GM12873 (cell line): ENCODE measurements at regions not wholly inside any gene's neighbourhood (a gene's known extent, or its start where the extent isn't known, plus 50 kb on each side); places are given as distances from the start of the nearest gene placed in this dataset.

Source experiments
- TF ChIP-seq, protein P1 (sequence below): IDR thresholded peaks from 2 replicates; pipeline ENCODE4 v1.5.1; 2012; ENCODE audit warnings: low read depth, mild to moderate bottlenecking, moderate library complexity, low read length, control low read depth; ENCODE audit not compliant: insufficient read depth; ENCODE audit errors: missing control alignments

- TF ChIP-seq, protein P1, sequence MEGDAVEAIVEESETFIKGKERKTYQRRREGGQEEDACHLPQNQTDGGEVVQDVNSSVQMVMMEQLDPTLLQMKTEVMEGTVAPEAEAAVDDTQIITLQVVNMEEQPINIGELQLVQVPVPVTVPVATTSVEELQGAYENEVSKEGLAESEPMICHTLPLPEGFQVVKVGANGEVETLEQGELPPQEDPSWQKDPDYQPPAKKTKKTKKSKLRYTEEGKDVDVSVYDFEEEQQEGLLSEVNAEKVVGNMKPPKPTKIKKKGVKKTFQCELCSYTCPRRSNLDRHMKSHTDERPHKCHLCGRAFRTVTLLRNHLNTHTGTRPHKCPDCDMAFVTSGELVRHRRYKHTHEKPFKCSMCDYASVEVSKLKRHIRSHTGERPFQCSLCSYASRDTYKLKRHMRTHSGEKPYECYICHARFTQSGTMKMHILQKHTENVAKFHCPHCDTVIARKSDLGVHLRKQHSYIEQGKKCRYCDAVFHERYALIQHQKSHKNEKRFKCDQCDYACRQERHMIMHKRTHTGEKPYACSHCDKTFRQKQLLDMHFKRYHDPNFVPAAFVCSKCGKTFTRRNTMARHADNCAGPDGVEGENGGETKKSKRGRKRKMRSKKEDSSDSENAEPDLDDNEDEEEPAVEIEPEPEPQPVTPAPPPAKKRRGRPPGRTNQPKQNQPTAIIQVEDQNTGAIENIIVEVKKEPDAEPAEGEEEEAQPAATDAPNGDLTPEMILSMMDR: no peak
These were observed 170.9 kb downstream of the IRF8 start for GRCh38 chr16:86069736-86070298.

GRCh38 chr16:86070484-86070883, 171.5 kb downstream of the IRF8 start:
- TF ChIP-seq, protein P1: no peak

DNA sequence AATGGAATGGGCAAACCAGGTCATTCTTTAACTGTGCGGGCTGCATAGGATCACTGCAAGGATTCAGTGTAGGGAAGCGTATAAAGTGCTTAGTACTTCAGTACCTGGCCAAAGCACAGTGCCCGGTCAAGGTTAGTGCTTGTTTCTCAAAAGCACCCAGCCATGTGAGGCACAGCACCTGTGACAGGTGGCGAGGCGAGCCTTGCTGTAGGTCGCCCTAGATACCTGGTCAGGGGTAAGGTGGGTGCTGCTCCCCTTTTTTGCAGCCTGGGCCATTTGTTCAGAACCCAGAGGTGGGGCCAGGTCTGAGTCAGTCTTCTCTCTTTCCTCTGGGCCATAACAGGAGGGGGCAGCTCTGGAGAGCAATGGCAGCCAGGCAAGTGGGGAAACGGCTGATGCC, 172.0 kb downstream of the IRF8 start:
- TF ChIP-seq, protein P1: no peak

DNA sequence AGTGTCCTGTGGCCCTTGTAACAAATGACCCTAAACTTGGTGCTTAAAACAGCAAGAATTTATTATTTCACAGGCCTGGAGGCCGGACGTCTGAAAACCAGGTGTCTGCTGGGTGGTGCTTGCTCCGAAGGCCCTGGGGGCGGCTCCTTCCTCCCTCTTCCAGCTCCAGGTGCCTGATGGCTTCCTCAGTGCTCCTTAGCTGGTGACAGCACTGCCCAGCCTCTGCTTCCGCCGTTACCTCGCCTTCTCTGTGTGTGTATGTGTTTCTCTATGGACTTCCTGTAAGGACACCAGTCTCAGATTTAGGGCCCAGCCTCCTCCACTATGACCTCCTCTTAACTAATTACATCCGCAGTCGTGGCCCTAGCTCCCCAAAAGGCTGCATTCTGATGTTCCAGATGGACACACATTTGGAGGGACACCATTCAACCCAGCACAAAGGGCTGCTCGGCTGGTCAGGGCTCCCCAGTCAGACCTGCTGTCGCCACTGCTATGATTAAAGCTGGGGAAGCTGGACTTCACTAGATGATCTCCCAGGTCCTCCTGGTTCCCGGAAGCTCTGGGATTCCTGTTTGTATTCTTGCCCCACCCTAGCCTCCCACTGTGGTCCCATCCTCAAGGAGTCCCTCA, 172.8 kb downstream of the IRF8 start:
- TF ChIP-seq, protein P1: no peak

GRCh38 chr16:86072328-86073102, 173.6 kb downstream of the IRF8 start:
- TF ChIP-seq, protein P1: peak; percentile 83

DNA sequence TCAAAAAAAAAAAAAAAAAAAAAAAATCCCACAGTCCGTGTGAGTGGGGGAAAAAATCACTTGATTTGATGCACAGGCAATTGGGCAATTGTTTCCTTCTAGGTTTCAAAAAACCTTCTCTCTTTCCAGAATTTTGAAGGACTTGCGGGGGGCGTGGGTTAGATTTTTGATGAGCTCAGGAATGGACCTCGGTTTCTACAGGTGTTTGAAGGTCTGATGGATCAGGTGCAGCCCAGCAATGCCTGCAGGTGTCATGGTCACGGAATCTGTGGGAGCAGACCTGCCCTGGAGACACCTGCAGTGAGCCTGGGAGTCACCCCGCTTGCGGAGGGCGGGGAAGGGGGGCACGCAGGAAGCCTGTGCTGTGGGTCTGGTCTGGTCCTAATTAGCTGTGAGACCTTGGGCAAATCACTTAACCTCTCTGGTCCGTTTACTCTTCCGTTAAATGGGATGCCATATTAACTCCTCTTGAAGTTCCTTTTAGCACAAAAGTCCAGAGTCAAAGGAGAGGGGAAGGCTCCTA, 174.2 kb downstream of the IRF8 start:
- TF ChIP-seq, protein P1: no peak
